HG03025 (cell line): ENCODE measurements at regions not wholly inside any gene's neighbourhood (a gene's known extent, or its start where the extent isn't known, plus 50 kb on each side); places are given as distances from the start of the nearest gene placed in this dataset.

Source experiments
- ATAC-seq: cut with Tn5 transposase; IDR thresholded peaks from one replicate; pipeline ENCODE4 v1.9.1; 2021; ENCODE audit warnings: mild to moderate bottlenecking, moderate library complexity; ENCODE audit not compliant: unreplicated experiment, low FRiP score

DNA sequence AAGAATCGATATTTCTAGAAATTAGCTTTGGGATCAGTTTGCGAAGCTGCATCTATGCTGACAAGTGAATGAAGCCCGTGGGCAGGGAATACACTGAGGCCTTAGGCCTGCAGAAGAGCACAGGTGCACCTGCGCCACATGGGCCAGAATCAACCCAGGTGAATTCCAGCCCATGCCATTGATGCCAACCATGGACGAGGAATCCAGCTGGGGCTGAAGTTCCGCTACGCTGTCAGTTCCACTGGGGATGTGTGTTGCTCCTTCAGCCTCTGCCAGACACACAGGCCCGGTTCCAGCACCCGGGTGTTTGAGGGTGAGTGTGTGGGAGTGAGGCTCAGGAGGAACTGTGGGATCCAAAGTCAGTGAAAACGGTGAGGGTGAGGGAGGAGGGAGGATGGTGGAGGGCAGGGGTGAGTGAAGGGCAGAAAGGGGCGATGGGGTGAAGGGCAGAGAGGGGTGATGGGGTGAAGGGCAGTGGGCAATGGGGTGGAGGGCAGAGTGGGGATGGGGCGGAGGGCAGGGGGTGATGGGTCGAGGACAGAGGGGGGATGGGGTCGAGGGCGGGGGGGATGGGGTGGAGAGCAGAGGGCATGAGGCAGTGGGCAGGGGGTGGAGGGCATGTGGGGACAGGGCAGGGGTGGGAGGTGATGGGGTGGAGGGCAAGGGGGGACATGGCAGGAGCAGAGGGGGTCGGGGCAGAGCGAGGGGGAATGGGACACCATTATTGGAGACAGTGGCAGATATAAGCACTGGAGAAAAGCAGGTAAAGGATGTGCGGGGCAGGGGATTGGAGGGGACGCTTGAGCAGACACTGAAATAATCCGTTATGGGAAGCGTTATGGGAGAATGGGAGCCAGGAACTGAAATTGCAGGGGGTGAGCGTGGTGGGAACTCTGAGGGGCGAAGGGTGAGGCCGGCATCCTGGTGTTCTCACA, 931.6 kb downstream of the BRD1 start:
- ATAC-seq: no peak

- no peak for ATAC-seq
Measured at GRCh38 chr22:48895336-48895735, 932.3 kb downstream of the BRD1 start.

- no peak for ATAC-seq
Measured at GRCh38 chr22:48894804-48895250, 932.8 kb downstream of the BRD1 start.

- ATAC-seq: no peak
Measured at GRCh38 chr22:48894064-48894671, 933.5 kb downstream of the BRD1 start.

GRCh38 chr22:48893288-48894063, 934.2 kb downstream of the BRD1 start:
- no peak for ATAC-seq

DNA sequence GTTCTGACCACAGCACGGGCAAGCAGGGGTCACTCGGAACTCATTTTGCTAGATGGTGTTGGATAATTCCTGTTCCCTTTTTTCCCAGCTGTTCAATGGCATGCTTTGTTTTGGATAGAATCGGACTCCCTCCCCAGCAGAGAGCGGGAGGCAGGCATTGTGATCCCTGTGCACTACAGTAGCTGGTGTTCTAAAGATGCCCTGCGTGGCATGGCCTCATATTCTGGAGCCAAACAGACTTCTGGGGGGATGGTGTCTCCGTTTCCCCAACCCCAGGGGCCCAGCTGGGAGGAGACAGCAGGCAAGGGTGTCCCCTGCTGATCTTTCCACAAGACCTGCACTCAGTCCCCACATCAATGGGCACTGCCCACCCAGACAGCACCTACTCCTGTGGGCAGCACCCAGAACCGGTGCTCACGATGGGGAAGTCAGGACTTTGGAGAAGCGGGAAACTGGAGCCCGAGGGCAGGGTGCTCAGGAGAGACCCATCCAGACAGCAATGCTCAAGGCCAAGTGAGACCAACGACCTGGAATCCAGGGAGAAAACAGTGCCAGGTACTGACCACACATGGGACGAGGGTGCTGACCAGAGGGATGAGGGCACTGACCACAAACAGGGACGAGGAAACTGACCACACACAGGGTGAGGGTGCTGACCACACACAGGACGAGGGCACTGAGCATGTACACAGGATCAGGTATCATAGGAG, 934.9 kb downstream of the BRD1 start:
- ATAC-seq: no peak

- ATAC-seq: no peak
Measured at GRCh38 chr22:48891688-48892577, 935.7 kb downstream of the BRD1 start.

- ATAC-seq: no peak
Measured at GRCh38 chr22:48890693-48891554, 936.7 kb downstream of the BRD1 start.

GRCh38 chr22:48889887-48890692, 937.6 kb downstream of the BRD1 start:
- no peak for ATAC-seq

DNA sequence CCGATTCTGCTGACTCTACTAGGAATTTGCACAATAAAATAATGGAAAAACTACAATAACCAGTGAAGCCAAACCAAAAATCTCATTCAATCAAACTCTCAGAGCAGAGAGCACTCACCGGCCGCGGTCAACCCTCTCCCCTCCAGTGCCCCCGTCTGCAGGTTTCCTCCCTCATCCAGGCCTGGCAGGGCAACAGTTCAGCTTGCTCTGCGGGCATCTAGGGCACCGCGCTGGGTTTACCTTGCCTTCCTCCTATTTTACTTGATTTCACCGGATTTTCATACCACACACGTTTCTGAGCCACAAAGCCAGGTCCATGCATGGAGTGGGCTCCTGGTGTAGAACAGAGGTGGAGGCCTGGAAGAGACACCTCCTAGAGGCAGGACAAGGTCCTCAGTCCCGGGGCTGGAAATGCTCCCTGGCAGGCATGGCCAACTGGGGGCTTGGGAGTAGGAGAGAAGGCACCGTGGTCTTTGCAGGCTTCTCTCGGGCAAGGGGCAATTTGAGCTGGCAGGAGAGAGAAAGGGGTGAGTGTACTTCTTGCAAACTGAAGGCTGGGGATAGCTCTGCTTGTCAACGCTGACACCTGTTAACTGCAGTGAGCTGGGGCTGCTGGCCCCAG, 938.4 kb downstream of the BRD1 start:
- no peak for ATAC-seq

DNA sequence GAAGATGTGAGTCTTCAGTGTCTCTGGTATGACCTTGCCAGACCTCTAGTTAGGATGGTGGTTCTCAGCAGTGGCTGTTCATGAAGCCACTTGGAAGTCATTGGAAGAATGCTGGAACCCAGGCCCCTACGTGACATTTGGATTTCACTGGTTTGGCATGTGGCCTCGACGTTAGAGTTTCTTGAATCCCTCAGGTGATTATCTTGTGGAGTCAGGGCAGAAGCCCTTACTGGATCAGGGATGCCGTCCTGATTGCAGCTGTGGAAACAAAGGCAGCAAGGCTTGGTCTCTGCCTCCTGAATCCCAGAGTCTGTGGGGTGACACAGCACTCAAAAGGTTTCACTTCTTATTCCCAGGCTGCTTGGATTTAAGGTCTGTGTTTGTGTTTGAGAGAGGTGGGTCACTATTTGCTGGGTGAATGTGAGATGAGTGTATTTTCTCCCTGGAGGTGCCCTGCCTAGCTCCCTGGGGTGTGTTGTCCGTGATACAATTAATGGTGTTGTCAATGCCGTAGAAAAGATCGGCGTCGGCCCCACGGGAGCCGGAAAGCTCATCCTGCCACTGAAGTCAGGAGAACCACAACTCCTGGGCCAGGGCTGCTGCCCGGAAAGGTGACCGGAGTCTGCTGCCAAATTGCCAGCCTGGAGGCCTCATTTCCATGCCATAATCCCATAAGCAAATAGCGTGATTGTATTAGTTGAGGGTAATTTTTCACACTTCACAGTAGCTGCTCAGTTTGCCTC, 939.0 kb downstream of the BRD1 start:
- ATAC-seq: no peak

- no peak for ATAC-seq
Measured at GRCh38 chr22:48887394-48888332, 940.0 kb downstream of the BRD1 start.

- ATAC-seq: no peak
Measured at GRCh38 chr22:48886604-48887393, 940.9 kb downstream of the BRD1 start.

- ATAC-seq: no peak
Measured at GRCh38 chr22:48885919-48886305, 941.8 kb downstream of the BRD1 start.
